HG02943 (cell line): ENCODE measurements at regions not wholly inside any gene's neighbourhood (a gene's known extent, or its start where the extent isn't known, plus 50 kb on each side); places are given as distances from the start of the nearest gene placed in this dataset.

Experiments
- ATAC-seq: cut with Tn5 transposase; IDR thresholded peaks from one replicate; pipeline ENCODE4 v1.9.1; 2021; ENCODE audit warnings: mild to moderate bottlenecking, low read depth, moderate library complexity; ENCODE audit not compliant: unreplicated experiment

- no peak for ATAC-seq
Measured at GRCh38 chr4:108529102-108529501, 91.3 kb upstream of the RPL34 start.

- no peak for ATAC-seq
Measured at GRCh38 chr4:108527723-108528122, 92.7 kb upstream of the RPL34 start.

- ATAC-seq: no peak
Measured at GRCh38 chr4:108520807-108521206, 99.6 kb upstream of the RPL34 start.

- no peak for ATAC-seq
Measured at GRCh38 chr4:108519911-108520601, 100.3 kb upstream of the RPL34 start.

GRCh38 chr4:108519208-108519833, 101.1 kb upstream of the RPL34 start:
- no peak for ATAC-seq

- ATAC-seq: no peak
Measured at GRCh38 chr4:108512615-108513505, 107.5 kb upstream of the RPL34 start.

GRCh38 chr4:108511618-108512017, 108.8 kb upstream of the RPL34 start:
- ATAC-seq: no peak

- no peak for ATAC-seq
Measured at GRCh38 chr4:108502356-108502755, 118.0 kb upstream of the RPL34 start.

GRCh38 chr4:108498925-108499324, 121.5 kb upstream of the RPL34 start:
- no peak for ATAC-seq

- ATAC-seq: no peak
Measured at GRCh38 chr4:108493596-108493931, 126.8 kb upstream of the RPL34 start.

- ATAC-seq: no peak
Measured at GRCh38 chr4:108492816-108493595, 127.4 kb upstream of the RPL34 start.

GRCh38 chr4:108488865-108489264, 131.5 kb upstream of the RPL34 start:
- no peak for ATAC-seq

- no peak for ATAC-seq
Measured at GRCh38 chr4:108486046-108486445, 134.3 kb upstream of the RPL34 start.

GRCh38 chr4:108484187-108484586, 136.2 kb upstream of the RPL34 start:
- no peak for ATAC-seq

GRCh38 chr4:108483650-108484049, 136.7 kb upstream of the RPL34 start:
- no peak for ATAC-seq

- ATAC-seq: no peak
Measured at GRCh38 chr4:108483079-108483478, 137.3 kb upstream of the RPL34 start.

- ATAC-seq: no peak
Measured at GRCh38 chr4:108480881-108481280, 139.5 kb upstream of the RPL34 start.

- no peak for ATAC-seq
Measured at GRCh38 chr4:108477527-108478108, 142.8 kb upstream of the RPL34 start.

- no peak for ATAC-seq
Measured at GRCh38 chr4:108473163-108473720, 147.1 kb upstream of the RPL34 start.
